IPS DF 6.9 (cell line): ENCODE measurements at regions not wholly inside any gene's neighbourhood (a gene's known extent, or its start where the extent isn't known, plus 50 kb on each side); places are given as distances from the start of the nearest gene placed in this dataset.
"Not testable (repeated sequence)": the region's sequence is repeated elsewhere in the genome, so short reads cannot be mapped to it uniquely, and the experiment has no call there.

Experiments used
- DNase-seq: peaks from one replicate; pipeline ENCODE4 v3.0.0-alpha.2; 2013; ENCODE audit warnings: low read depth, low spot score
- H3K27ac ChIP-seq: one replicate; pipeline ENCODE4 v1.5.1; 2013; ENCODE audit warnings: low read length, control low read depth
- H3K27me3 ChIP-seq: 2 replicates; pipeline ENCODE4 v1.6.1; 2013; ENCODE audit warnings: mild to moderate bottlenecking, low read length; ENCODE audit not compliant: control insufficient read depth, insufficient read depth
- H3K36me3 ChIP-seq: 2 replicates; pipeline ENCODE4 v1.6.1; 2013; ENCODE audit warnings: low read length; ENCODE audit not compliant: control insufficient read depth, insufficient read depth
- H3K4me1 ChIP-seq: 2 replicates; pipeline ENCODE4 v1.6.1; 2013; ENCODE audit warnings: low read length; ENCODE audit not compliant: control insufficient read depth, insufficient read depth
- H3K4me3 ChIP-seq: 2 replicates; pipeline ENCODE4 v1.5.1; 2013; ENCODE audit warnings: mild to moderate bottlenecking, low read length
- H3K9me3 ChIP-seq: 2 replicates; pipeline ENCODE4 v1.6.1; 2013; ENCODE audit warnings: low read length, inconsistent platforms; ENCODE audit not compliant: control insufficient read depth, insufficient read depth
- WGBS: extraction: QIAGEN DNeasy Blood & Tissue Kit; methylation state at CpG from one replicate; pipeline ENCODE4 v1.1.7; 2013; ENCODE audit warnings: mixed read lengths, missing lambda C conversion rate; ENCODE audit not compliant: insufficient read length, insufficient coverage; 5-methylcytosine and 5-hydroxymethylcytosine counted together

- Histone ChIP-seq H3K27me3 (no peaks in the 10 kb centered on the region), H3K36me3 (no peaks in the 10 kb centered on the region), H3K9me3 (no peaks in the 10 kb centered on the region), H3K4me3 (no peak overlapping the region), H3K4me1 (peaks cover 5% of the 10 kb centered on the region), H3K27ac (no peak overlapping the region)
- WGBS: no CpG with 5 or more reads among the region's 13 CpGs
- DNase-seq: peak; percentile 33
Observed at GRCh38 chr6:4358414-4359107, 223.2 kb upstream of the ECI2 start.

DNA sequence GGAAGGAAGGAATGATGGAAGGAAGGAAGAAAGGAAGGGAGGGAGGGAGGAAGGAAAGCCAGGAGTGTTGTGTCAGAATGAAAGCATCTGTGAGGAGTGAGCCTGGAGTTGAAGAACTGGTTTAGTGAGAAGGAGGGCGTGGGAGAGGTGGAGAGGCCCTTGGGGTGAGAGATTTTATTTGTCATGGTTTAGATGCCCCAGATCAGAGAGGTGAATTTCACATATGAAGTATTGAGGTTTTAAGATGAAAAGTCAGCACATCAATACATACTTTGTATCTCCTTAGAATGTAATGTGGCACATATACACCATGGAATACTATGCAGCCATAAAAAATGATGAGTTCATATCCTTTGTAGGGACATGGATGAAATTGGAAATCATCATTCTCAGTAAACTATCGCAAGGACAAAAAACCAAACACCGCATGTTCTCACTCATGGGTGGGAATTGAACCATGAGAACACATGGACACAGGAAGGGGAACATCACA is 222.3 kb upstream of the ECI2 start:
- not testable (repeated sequence) for DNase-seq, H3K9me3 ChIP-seq
- no CpG with 5 or more reads among the region's 3 CpGs for WGBS

DNA sequence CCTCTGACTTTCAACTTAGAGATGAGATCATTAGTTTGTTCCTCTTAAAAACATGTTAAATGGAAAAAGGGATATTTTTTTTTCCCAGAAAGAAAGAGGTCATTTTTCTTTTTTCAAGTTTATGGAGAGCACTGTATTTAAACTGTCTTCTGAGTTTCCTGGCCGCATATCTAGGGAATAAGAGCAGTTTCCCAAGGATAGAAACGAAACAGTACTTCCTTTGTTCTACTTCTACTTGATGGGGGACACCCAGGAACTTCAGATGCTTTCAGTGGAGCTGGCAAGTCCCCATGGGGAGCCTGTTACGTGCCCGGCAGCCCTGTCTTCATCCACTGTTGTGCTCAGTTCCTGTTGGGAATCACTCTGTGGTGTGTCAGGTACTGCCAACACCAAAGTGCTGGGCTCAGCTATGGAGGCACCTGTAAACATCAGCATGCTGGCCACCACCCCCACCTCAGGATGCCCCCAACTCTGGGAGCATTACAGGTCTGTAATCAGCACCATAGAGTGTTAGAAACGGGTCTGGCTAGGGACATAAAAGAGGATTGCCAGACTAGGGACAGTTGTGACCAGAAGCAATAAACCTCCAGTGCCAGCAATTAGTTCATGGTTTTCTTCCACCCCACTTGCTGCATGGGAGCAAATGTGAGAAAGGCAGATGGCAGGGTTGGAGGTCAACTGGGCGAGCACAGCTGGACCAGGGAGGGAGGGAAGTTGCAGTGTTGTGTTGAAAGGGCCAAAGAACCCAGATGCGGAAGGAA is 221.7 kb upstream of the ECI2 start:
- no peak overlapping the region for H3K27ac ChIP-seq
- WGBS: no CpG with 5 or more reads among the region's 7 CpGs
- no peak for DNase-seq
- no peak overlapping the region for H3K4me3 ChIP-seq
- no peaks in the 10 kb centered on the region for H3K27me3 ChIP-seq
- H3K36me3 ChIP-seq: no peaks in the 10 kb centered on the region
- peaks cover 5% of the 10 kb centered on the region for H3K4me1 ChIP-seq
- no peaks in the 10 kb centered on the region for H3K9me3 ChIP-seq

More for the DNA sequence above, 222.3 kb upstream of the ECI2 start:
- H3K27me3 ChIP-seq, H3K4me3 ChIP-seq, H3K36me3 ChIP-seq, H3K4me1 ChIP-seq, H3K27ac ChIP-seq: not testable (repeated sequence)

DNA sequence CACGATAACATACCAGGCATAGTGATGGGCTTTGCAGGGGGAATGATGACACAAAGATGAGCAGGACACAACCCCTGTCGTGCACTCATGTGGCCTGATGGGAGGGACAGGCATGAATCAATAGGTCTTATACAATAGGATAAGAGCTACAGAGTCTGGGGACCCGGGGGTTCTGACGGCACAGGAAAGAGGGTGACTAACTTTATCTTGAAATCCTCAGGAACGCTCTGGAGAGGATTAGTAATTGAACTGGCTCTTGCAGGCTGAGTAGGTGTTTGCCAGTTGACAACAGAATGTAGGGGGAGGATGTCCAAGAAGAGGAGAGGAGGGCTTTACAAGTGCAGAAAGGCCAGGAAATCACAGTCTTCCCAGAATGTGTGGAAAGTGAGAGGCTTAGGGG is 219.9 kb upstream of the ECI2 start:
- DNase-seq: no peak
- Histone ChIP-seq H3K4me3 (no peak overlapping the region), H3K9me3 (no peaks in the 10 kb centered on the region), H3K27me3 (no peaks in the 10 kb centered on the region), H3K36me3 (no peaks in the 10 kb centered on the region), H3K27ac (no peak overlapping the region), H3K4me1 (peaks cover 5% of the 10 kb centered on the region)
- no CpG with 5 or more reads among the region's 5 CpGs for WGBS

DNA sequence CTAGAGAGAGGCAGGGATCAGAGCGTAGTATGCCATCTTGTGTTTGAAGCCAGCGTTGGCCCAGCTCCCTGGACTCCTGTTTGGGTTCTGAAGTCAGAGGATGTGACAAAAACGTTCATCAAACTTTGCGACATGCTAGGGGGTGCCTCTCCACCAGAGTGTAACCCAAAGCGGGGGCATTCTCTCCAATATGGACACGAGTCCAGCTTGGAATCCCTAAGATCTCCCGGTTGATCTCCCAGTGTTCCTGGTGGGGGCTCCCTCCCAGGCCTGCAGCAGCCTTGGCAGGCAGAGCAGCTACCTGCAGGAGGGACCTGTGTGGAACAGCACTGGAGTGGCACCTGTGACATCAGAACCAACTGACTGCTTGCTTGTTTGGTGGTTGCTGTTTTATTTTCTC is 218.8 kb upstream of the ECI2 start:
- no peak for DNase-seq
- Histone ChIP-seq H3K9me3 (no peaks in the 10 kb centered on the region), H3K4me1 (peaks cover 5% of the 10 kb centered on the region), H3K27me3 (no peaks in the 10 kb centered on the region), H3K36me3 (no peaks in the 10 kb centered on the region), H3K27ac (no peak overlapping the region), H3K4me3 (no peak overlapping the region)
- WGBS: no CpG with 5 or more reads among the region's 7 CpGs

- H3K4me3 ChIP-seq: no peak overlapping the region
- H3K36me3 ChIP-seq: no peaks in the 10 kb centered on the region
- no peaks in the 10 kb centered on the region for H3K9me3 ChIP-seq
- H3K4me1 ChIP-seq: no peaks in the 10 kb centered on the region
- no CpG with 5 or more reads among the region's 6 CpGs for WGBS
- no peaks in the 10 kb centered on the region for H3K27me3 ChIP-seq
- no peak overlapping the region for H3K27ac ChIP-seq
- no peak for DNase-seq
Observed at GRCh38 chr6:4352731-4353130, 217.4 kb upstream of the ECI2 start.

- Histone ChIP-seq H3K4me3 (no peak overlapping the region), H3K27ac (no peak overlapping the region), H3K4me1 (no peaks in the 10 kb centered on the region), H3K27me3 (no peaks in the 10 kb centered on the region), H3K9me3 (no peaks in the 10 kb centered on the region), H3K36me3 (no peaks in the 10 kb centered on the region)
- no CpG with 5 or more reads among the region's 5 CpGs for WGBS
- DNase-seq: no peak
Observed at GRCh38 chr6:4352322-4352669, 216.9 kb upstream of the ECI2 start.

DNA sequence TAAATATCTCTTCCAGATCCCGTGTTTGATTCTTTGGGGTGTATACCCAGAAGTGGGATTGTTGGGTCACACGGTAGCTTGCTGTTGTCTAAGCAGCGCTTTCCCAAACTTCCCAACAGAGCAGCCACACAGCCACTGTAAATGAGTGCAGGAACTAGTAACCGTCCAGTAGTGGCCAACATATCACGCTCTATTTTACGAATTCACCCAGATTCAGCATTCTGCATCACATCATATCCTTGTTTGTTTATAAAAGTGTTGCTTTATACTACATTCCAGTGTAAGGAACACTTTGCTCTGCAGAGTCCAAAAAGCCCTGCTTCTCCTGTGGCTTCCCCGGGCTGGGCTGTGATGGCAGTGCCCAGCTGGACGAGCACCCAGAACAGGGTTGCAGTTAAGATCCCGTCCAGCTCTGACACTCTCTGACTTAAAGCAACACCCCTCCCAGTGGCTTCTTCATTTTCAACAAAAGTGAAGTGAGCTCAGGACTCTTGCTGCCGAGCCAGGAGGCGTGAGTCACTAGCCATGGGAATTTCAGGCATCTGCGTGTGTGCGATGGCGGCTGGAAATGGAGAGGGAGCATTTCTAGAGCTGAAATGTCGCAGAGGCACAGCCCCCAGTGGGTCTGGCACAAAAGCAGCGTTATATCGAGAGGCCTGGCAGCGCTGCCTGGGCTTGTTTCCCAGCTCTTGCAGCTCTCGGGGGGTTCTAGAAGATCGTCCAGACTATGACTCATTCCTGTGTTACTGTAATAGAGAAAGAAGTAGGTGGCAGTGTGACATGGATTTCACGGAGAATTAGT is 216.3 kb upstream of the ECI2 start:
- H3K27ac ChIP-seq: no peak overlapping the region

GRCh38 chr6:4350567-4351519 is 215.5 kb upstream of the ECI2 start:
- H3K36me3 ChIP-seq: no peaks in the 10 kb centered on the region
- no peaks in the 10 kb centered on the region for H3K27me3 ChIP-seq
- no peak for DNase-seq
- no peaks in the 10 kb centered on the region for H3K4me1 ChIP-seq
- no peak overlapping the region for H3K27ac ChIP-seq
- no peak overlapping the region for H3K4me3 ChIP-seq
- WGBS: no CpG with 5 or more reads among the region's 9 CpGs
- H3K9me3 ChIP-seq: no peaks in the 10 kb centered on the region

More for the DNA sequence above, 216.3 kb upstream of the ECI2 start:
- DNase-seq: no peak
- Histone ChIP-seq H3K9me3 (no peaks in the 10 kb centered on the region), H3K4me1 (no peaks in the 10 kb centered on the region), H3K36me3 (no peaks in the 10 kb centered on the region), H3K4me3 (no peak overlapping the region), H3K27me3 (no peaks in the 10 kb centered on the region)
- no CpG with 5 or more reads among the region's 21 CpGs for WGBS
